ENCODE measurements at regions not wholly inside any gene's neighbourhood (a gene's known extent, or its start where the extent isn't known, plus 50 kb on each side); places are given as distances from the start of the nearest gene placed in this dataset.
"Not testable (repeated sequence)": the region's sequence is repeated elsewhere in the genome, so short reads cannot be mapped to it uniquely, and the experiment has no call there.

DNA sequence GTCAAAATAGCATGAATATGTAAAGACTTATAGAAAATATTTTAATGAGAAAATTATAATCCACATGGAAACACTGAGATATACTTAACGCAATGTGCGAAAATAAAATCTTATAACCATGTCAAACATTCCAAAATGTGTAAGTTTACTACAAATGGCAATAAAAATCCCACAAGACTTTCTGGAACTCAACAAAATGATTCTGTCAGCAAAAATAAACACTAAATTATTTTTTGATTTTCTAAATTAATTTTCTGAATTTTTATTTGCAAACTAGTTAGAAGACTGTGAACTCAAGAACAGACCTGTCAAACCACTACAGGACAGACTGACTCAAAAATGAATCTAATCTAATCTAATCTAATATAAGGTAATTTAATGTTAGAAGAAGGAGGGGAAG, 160.8 kb upstream of the KCTD7 start:
- no peaks in the 10 kb centered on the region for H3K79me2 ChIP-seq (ENCODE audit: insufficient read depth, low read length)
- no peaks in the 10 kb centered on the region for H3K4me1 ChIP-seq (ENCODE audit: insufficient read depth, low read length)
- TF ChIP-seq EZH2 (IDR thresholded peaks at IDR 0.05; ENCODE audit: insufficient read depth, low read length) = no peak
- TF ChIP-seq, protein P1, sequence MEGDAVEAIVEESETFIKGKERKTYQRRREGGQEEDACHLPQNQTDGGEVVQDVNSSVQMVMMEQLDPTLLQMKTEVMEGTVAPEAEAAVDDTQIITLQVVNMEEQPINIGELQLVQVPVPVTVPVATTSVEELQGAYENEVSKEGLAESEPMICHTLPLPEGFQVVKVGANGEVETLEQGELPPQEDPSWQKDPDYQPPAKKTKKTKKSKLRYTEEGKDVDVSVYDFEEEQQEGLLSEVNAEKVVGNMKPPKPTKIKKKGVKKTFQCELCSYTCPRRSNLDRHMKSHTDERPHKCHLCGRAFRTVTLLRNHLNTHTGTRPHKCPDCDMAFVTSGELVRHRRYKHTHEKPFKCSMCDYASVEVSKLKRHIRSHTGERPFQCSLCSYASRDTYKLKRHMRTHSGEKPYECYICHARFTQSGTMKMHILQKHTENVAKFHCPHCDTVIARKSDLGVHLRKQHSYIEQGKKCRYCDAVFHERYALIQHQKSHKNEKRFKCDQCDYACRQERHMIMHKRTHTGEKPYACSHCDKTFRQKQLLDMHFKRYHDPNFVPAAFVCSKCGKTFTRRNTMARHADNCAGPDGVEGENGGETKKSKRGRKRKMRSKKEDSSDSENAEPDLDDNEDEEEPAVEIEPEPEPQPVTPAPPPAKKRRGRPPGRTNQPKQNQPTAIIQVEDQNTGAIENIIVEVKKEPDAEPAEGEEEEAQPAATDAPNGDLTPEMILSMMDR (IDR thresholded peaks at IDR 0.05; ENCODE audit: insufficient read depth, low read depth, low read length) = no peak
- Mint-ChIP-seq H3K27me3 (ENCODE audit: low read depth, unreplicated experiment) (no peaks in the 10 kb centered on the region), H3K4me1 (ENCODE audit: low read depth, unreplicated experiment) (no peaks in the 10 kb centered on the region), H3K27ac (ENCODE audit: unreplicated experiment) (no peak overlapping the region), H3K4me3 (ENCODE audit: unreplicated experiment) (no peak overlapping the region), H3K36me3 (ENCODE audit: low read depth, unreplicated experiment) (peaks cover 10% of the 10 kb centered on the region), H3K9me3 (ENCODE audit: unreplicated experiment) (no peaks in the 10 kb centered on the region)
- no peak overlapping the region for H3K9ac ChIP-seq (ENCODE audit: low read length)
- no peaks in the 10 kb centered on the region for H3K27me3 ChIP-seq (ENCODE audit: insufficient read depth, low read length)
- H4K20me1 ChIP-seq (ENCODE audit: insufficient read depth, low read length) = no peaks in the 10 kb centered on the region
- no peak overlapping the region for H3K4me2 ChIP-seq (ENCODE audit: low read length)
- no peaks in the 10 kb centered on the region for H3K36me3 ChIP-seq (ENCODE audit: insufficient read depth, low read length)
- FAIRE-seq = no peak
- H3K9me3 ChIP-seq (ENCODE audit: insufficient read depth, low read depth, low read length) = no peaks in the 10 kb centered on the region
- H3K27ac ChIP-seq (ENCODE audit: low read depth, low read length) = no peak overlapping the region
- no peak for DNase-seq (ENCODE audit: low read depth)
- H3K4me3 ChIP-seq (ENCODE audit: insufficient read depth, low read depth, low read length) = no peak overlapping the region
- H2AFZ ChIP-seq (ENCODE audit: low read depth, low read length) = no peak overlapping the region

DNA sequence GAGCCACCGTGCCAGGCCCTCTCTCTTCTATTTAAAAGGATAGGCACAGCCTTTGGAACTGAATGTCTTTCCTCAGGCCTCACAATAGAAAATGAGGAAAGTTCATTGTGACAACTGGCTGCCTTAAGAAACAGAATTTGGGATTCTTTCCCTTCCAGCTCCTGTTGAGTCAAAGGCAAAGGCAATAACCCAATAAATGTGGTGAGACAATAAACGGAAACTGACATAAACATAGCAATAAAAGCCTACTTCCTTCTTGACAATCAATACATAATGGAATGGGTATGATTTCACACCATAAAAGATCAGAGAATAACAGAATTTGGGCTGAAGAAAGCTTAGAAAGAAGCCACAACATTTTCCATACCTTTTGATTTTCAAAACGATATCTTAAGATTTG, 155.6 kb upstream of the KCTD7 start:
- H3K9ac ChIP-seq (ENCODE audit: low read length); H3K9me3 ChIP-seq (ENCODE audit: insufficient read depth, low read depth, low read length); H3K27me3 Mint-ChIP-seq (ENCODE audit: low read depth, unreplicated experiment); DNase-seq (ENCODE audit: low read depth); FAIRE-seq; H3K4me2 ChIP-seq (ENCODE audit: low read length); H3K27ac ChIP-seq (ENCODE audit: low read depth, low read length); H3K4me3 ChIP-seq (ENCODE audit: insufficient read depth, low read depth, low read length); H3K4me1 Mint-ChIP-seq (ENCODE audit: low read depth, unreplicated experiment); H3K4me3 Mint-ChIP-seq (ENCODE audit: unreplicated experiment); H3K9me3 Mint-ChIP-seq (ENCODE audit: unreplicated experiment); H4K20me1 ChIP-seq (ENCODE audit: insufficient read depth, low read length); H3K27ac Mint-ChIP-seq (ENCODE audit: unreplicated experiment); H3K79me2 ChIP-seq (ENCODE audit: insufficient read depth, low read length); H2AFZ ChIP-seq (ENCODE audit: low read depth, low read length); H3K36me3 ChIP-seq (ENCODE audit: insufficient read depth, low read length); H3K4me1 ChIP-seq (ENCODE audit: insufficient read depth, low read length); H3K27me3 ChIP-seq (ENCODE audit: insufficient read depth, low read length): not testable (repeated sequence)
- H3K36me3 Mint-ChIP-seq (ENCODE audit: low read depth, unreplicated experiment) = peaks cover 11% of the 10 kb centered on the region

DNA sequence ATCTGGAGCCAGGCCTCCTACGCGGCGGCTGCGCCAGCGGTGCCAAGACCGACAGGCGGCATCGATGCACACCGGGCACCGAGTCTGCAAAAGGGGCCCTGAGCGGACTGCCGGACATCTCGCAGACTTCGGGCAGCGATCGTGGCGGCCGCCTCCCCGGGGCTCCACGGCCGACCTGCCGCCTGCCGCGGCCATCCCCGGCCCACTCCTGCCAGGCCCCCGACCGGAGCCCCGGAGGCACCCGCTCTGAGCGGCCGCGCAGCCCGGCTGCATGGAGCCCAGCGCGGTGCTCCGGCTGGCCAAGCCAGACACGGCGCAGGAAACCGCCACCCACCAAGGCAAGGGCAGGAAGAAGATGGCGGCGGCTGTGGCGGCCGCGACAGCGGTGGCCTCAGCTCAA, 154.2 kb upstream of the KCTD7 start:
- Mint-ChIP-seq H3K27me3 (ENCODE audit: low read depth, unreplicated experiment) (no peaks in the 10 kb centered on the region), H3K36me3 (ENCODE audit: low read depth, unreplicated experiment) (peaks cover 14% of the 10 kb centered on the region), H3K4me3 (ENCODE audit: unreplicated experiment) (no peak overlapping the region), H3K9me3 (ENCODE audit: unreplicated experiment) (no peaks in the 10 kb centered on the region), H3K27ac (ENCODE audit: unreplicated experiment) (no peak overlapping the region), H3K4me1 (ENCODE audit: low read depth, unreplicated experiment) (no peaks in the 10 kb centered on the region)
- Histone ChIP-seq H3K9ac (ENCODE audit: low read length) (no peak overlapping the region), H3K4me3 (ENCODE audit: insufficient read depth, low read depth, low read length) (no peak overlapping the region), H3K4me2 (ENCODE audit: low read length) (no peak overlapping the region), H2AFZ (ENCODE audit: low read depth, low read length) (no peak overlapping the region), H4K20me1 (ENCODE audit: insufficient read depth, low read length) (no peaks in the 10 kb centered on the region), H3K27ac (ENCODE audit: low read depth, low read length) (no peak overlapping the region), H3K27me3 (ENCODE audit: insufficient read depth, low read length) (no peaks in the 10 kb centered on the region), H3K79me2 (ENCODE audit: insufficient read depth, low read length) (no peaks in the 10 kb centered on the region), H3K36me3 (ENCODE audit: insufficient read depth, low read length) (no peaks in the 10 kb centered on the region), H3K4me1 (ENCODE audit: insufficient read depth, low read length) (no peaks in the 10 kb centered on the region), H3K9me3 (ENCODE audit: insufficient read depth, low read depth, low read length) (no peaks in the 10 kb centered on the region)
- no peak for FAIRE-seq
- no peak for TF ChIP-seq EZH2 (IDR thresholded peaks at IDR 0.05; ENCODE audit: insufficient read depth, low read length)
- TF ChIP-seq, protein P1 (IDR thresholded peaks at IDR 0.05; ENCODE audit: insufficient read depth, low read depth, low read length) = no peak
- no peak for DNase-seq (ENCODE audit: low read depth)

DNA sequence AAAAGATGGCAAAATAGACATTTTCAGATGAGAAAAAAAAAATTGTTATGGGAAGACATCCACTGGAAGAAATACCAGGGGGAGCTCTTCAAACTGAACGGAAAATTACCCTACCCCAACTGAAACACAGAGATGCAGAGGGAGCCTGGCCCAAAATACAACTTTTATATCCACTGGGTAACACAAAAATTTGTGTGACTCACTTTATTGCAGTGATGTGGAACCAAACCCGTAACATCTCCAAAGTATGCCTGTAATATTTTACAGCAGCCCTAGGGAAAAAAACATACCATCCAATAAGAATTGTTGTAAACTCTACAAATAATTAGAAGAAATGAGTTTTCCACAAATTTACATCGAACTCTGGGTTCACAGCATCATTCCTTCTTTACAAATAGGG, 152.6 kb upstream of the KCTD7 start:
- not testable (repeated sequence) for H3K27ac ChIP-seq (ENCODE audit: low read depth, low read length); H3K4me1 ChIP-seq (ENCODE audit: insufficient read depth, low read length); H4K20me1 ChIP-seq (ENCODE audit: insufficient read depth, low read length); H3K4me3 Mint-ChIP-seq (ENCODE audit: unreplicated experiment); H3K4me3 ChIP-seq (ENCODE audit: insufficient read depth, low read depth, low read length); H3K36me3 ChIP-seq (ENCODE audit: insufficient read depth, low read length); H3K4me1 Mint-ChIP-seq (ENCODE audit: low read depth, unreplicated experiment); H3K27ac Mint-ChIP-seq (ENCODE audit: unreplicated experiment); DNase-seq (ENCODE audit: low read depth); H3K9me3 Mint-ChIP-seq (ENCODE audit: unreplicated experiment); H3K9ac ChIP-seq (ENCODE audit: low read length); H3K27me3 ChIP-seq (ENCODE audit: insufficient read depth, low read length); H3K9me3 ChIP-seq (ENCODE audit: insufficient read depth, low read depth, low read length); FAIRE-seq; H3K4me2 ChIP-seq (ENCODE audit: low read length); H3K79me2 ChIP-seq (ENCODE audit: insufficient read depth, low read length); H2AFZ ChIP-seq (ENCODE audit: low read depth, low read length); H3K27me3 Mint-ChIP-seq (ENCODE audit: low read depth, unreplicated experiment)
- H3K36me3 Mint-ChIP-seq (ENCODE audit: low read depth, unreplicated experiment) = peaks cover 19% of the 10 kb centered on the region

DNA sequence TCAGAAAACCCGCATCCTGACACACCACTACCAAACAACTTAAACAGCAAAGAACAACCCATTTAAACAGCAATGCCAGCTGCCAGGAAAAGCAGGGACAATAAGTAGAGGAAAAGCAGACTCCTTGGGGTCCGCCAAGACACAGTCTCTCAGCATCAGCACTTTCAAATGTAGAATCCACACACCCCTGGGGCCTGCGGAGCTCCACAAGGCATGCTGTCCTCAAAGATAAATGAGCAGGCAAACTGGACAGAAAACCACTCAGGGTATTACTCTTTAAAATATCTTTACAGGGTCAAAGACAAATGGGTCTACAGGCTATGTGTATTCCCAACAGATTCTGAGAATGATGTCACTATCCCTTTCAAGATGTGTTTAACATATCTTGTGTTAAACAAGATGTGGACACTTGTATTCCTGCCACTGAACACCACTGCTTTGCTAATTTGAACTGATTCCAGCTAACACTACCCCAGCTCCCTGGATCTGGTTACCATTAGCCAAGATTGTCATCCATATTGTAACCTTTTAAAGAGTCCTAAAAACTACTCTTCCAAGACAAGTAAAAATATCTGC, 150.8 kb upstream of the KCTD7 start:
- H3K79me2 ChIP-seq (ENCODE audit: insufficient read depth, low read length); H3K27ac ChIP-seq (ENCODE audit: low read depth, low read length); H3K4me3 ChIP-seq (ENCODE audit: insufficient read depth, low read depth, low read length); DNase-seq (ENCODE audit: low read depth); H3K27me3 Mint-ChIP-seq (ENCODE audit: low read depth, unreplicated experiment); H3K4me2 ChIP-seq (ENCODE audit: low read length); H3K9me3 ChIP-seq (ENCODE audit: insufficient read depth, low read depth, low read length); H3K27me3 ChIP-seq (ENCODE audit: insufficient read depth, low read length); H3K9ac ChIP-seq (ENCODE audit: low read length); H3K9me3 Mint-ChIP-seq (ENCODE audit: unreplicated experiment); H3K4me1 ChIP-seq (ENCODE audit: insufficient read depth, low read length); H3K4me1 Mint-ChIP-seq (ENCODE audit: low read depth, unreplicated experiment); H3K4me3 Mint-ChIP-seq (ENCODE audit: unreplicated experiment); H3K36me3 ChIP-seq (ENCODE audit: insufficient read depth, low read length); H4K20me1 ChIP-seq (ENCODE audit: insufficient read depth, low read length); H2AFZ ChIP-seq (ENCODE audit: low read depth, low read length); FAIRE-seq; H3K27ac Mint-ChIP-seq (ENCODE audit: unreplicated experiment): not testable (repeated sequence)
- peaks cover 19% of the 10 kb centered on the region for H3K36me3 Mint-ChIP-seq (ENCODE audit: low read depth, unreplicated experiment)
